ENCODE measurements at regions not wholly inside any gene's neighbourhood (a gene's known extent, or its start where the extent isn't known, plus 50 kb on each side); places are given as distances from the start of the nearest gene placed in this dataset.

GRCh38 chr13:75993823-75994222 is 357.7 kb downstream of the LMO7 start:
- intact Hi-C loops (cut with DNase I) = no loop called here
- no peak for DNase-seq (ENCODE audit: extremely low spot score)
- Histone ChIP-seq H3K4me1 (no peaks in the 10 kb centered on the region), H3K9me3 (no peaks in the 10 kb centered on the region), H3K4me3 (no peak overlapping the region), H3K27me3 (no peaks in the 10 kb centered on the region), H3K36me3 (no peaks in the 10 kb centered on the region), H3K27ac (replicated peaks in 1 of 4) (no peak overlapping the region)
- TF ChIP-seq EP300 (IDR thresholded peaks at IDR 0.05) (no peak), POLR2A (IDR thresholded peaks at IDR 0.05; ENCODE audit: low read depth) (no peak), CTCF (IDR thresholded peaks at IDR 0.05) (no peak), POLR2AphosphoS5 (IDR thresholded peaks at IDR 0.05) (no peak)
- WGBS = 97% methylated on average over 8 of the region's 8 CpGs

GRCh38 chr13:75993241-75993640 is 357.1 kb downstream of the LMO7 start:
- no peak overlapping the region for H3K4me3 ChIP-seq
- DNase-seq (ENCODE audit: extremely low spot score) = no peak
- H3K4me1 ChIP-seq = no peaks in the 10 kb centered on the region
- no peaks in the 10 kb centered on the region for H3K27me3 ChIP-seq
- no peak overlapping the region for H3K27ac ChIP-seq (replicated peaks in 1 of 4)
- 83% methylated on average over 3 of the region's 3 CpGs for WGBS
- no peak for TF ChIP-seq POLR2AphosphoS5 (IDR thresholded peaks at IDR 0.05)
- no peak for TF ChIP-seq EP300 (IDR thresholded peaks at IDR 0.05)
- TF ChIP-seq CTCF (IDR thresholded peaks at IDR 0.05) = no peak
- TF ChIP-seq POLR2A (IDR thresholded peaks at IDR 0.05; ENCODE audit: low read depth) = no peak
- H3K36me3 ChIP-seq = no peaks in the 10 kb centered on the region
- no peaks in the 10 kb centered on the region for H3K9me3 ChIP-seq
- intact Hi-C loops (cut with DNase I) = no loop called here

DNA sequence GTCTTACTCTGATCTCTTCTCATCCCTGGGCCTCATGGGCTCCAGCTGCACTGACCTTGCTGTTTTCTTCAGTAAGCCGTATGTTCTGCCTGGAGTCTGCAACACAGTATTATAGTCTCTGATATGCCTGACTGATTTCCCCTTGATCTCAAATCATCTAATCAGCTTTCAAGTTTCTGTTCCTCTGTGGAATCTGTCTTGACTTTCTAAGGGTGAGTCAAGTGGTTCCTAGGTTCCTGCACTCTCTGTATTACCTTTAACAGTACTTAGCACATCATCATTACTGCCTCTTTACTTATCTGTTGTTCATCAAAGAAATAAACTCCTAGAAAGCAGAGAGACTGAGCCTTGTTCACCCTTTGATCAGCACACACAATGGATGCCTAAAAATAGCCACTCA is 350.7 kb downstream of the LMO7 start:
- Histone ChIP-seq H3K9me3 (no peaks in the 10 kb centered on the region), H3K27me3 (no peaks in the 10 kb centered on the region), H3K36me3 (no peaks in the 10 kb centered on the region), H3K27ac (replicated peaks in 1 of 4) (no peak overlapping the region), H3K4me1 (no peaks in the 10 kb centered on the region), H3K4me3 (no peak overlapping the region)
- TF ChIP-seq POLR2A (IDR thresholded peaks at IDR 0.05; ENCODE audit: low read depth) (no peak), EP300 (IDR thresholded peaks at IDR 0.05) (no peak), POLR2AphosphoS5 (IDR thresholded peaks at IDR 0.05) (no peak), CTCF (IDR thresholded peaks at IDR 0.05) (no peak)
- intact Hi-C loops (cut with DNase I) = no loop called here
- WGBS = 88% methylated on average over 1 of the region's 1 CpG
- no peak for DNase-seq (ENCODE audit: extremely low spot score)

DNA sequence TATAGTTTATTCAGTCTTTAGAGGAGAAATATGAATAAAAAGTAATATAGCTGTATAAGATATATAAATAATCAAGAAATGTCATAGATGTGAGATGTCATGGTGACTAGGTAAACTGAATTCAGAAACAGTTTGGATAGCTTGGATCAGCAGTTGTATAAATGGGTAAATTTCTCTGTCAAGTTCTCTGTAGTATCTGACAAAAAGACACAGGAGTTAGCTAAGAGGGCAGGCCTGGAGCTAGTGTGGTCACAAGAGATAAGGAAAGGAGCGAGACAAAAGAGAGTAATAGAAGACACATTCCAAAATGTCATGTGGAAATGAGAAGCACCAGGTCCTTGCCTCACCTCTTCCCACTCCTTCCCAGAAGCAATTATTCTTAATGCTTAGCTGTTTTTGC is 349.0 kb downstream of the LMO7 start:
- H3K4me3 ChIP-seq = no peak overlapping the region
- H3K36me3 ChIP-seq = no peaks in the 10 kb centered on the region
- TF ChIP-seq CTCF (IDR thresholded peaks at IDR 0.05) (no peak), EP300 (IDR thresholded peaks at IDR 0.05) (no peak), POLR2AphosphoS5 (IDR thresholded peaks at IDR 0.05) (no peak), POLR2A (IDR thresholded peaks at IDR 0.05; ENCODE audit: low read depth) (no peak)
- no peaks in the 10 kb centered on the region for H3K27me3 ChIP-seq
- no peak overlapping the region for H3K27ac ChIP-seq (replicated peaks in 1 of 4)
- no peaks in the 10 kb centered on the region for H3K4me1 ChIP-seq
- WGBS = 92% methylated on average over 1 of the region's 1 CpG
- intact Hi-C loops (cut with DNase I) = no loop called here
- DNase-seq (ENCODE audit: extremely low spot score) = no peak
- H3K9me3 ChIP-seq = no peaks in the 10 kb centered on the region

- Histone ChIP-seq H3K9me3 (no peaks in the 10 kb centered on the region), H3K27ac (replicated peaks in 1 of 4) (no peak overlapping the region), H3K4me1 (no peaks in the 10 kb centered on the region), H3K4me3 (no peak overlapping the region), H3K36me3 (no peaks in the 10 kb centered on the region), H3K27me3 (no peaks in the 10 kb centered on the region)
- no peak for TF ChIP-seq CTCF (IDR thresholded peaks at IDR 0.05)
- no peak for TF ChIP-seq POLR2AphosphoS5 (IDR thresholded peaks at IDR 0.05)
- no peak for TF ChIP-seq POLR2A (IDR thresholded peaks at IDR 0.05; ENCODE audit: low read depth)
- no peak for TF ChIP-seq EP300 (IDR thresholded peaks at IDR 0.05)
- intact Hi-C loops (cut with DNase I) = no loop called here
- DNase-seq (ENCODE audit: extremely low spot score) = no peak
Observed at GRCh38 chr13:75978818-75979217, 342.7 kb downstream of the LMO7 start.
